Suprapubic skin (tissue), 4 donors: ENCODE measurements at regions not wholly inside any gene's neighbourhood (a gene's known extent, or its start where the extent isn't known, plus 50 kb on each side); places are given as distances from the start of the nearest gene placed in this dataset.

Source experiments
- CTCF ChIP-seq, 2 donors: fragments of 200-600 bp in 1 of 2; fragments of 450-650 bp in 1 of 2; sonication (generic) in 1 of 2; IDR thresholded peaks; one replicate each; pipeline ENCODE4 v1.5.1; 2016 to 2019; ENCODE audit warnings: antibody characterized with exemption in 2 of 2, mild to moderate bottlenecking in 1 of 2, moderate library complexity in 1 of 2
- EP300 ChIP-seq: sonication (generic); formaldehyde crosslinking; IDR thresholded peaks from one replicate; pipeline ENCODE4 v1.6.1; 2017; ENCODE audit warnings: antibody characterized with exemption
- POLR2AphosphoS5 ChIP-seq, 3 donors: sonication (generic); formaldehyde crosslinking; IDR thresholded peaks; one replicate each; pipeline ENCODE4 v1.6.1; 2017; ENCODE audit warnings: antibody characterized with exemption in 3 of 3

GRCh38 chr13:90455823-90456222 is 891.7 kb upstream of the MIR17HG start:
- no peak for TF ChIP-seq POLR2AphosphoS5 (IDR thresholded peaks at IDR 0.05)
- no peak for TF ChIP-seq CTCF (IDR thresholded peaks at IDR 0.05)
- TF ChIP-seq EP300, result no peak
